ENCODE measurements at regions not wholly inside any gene's neighbourhood (a gene's known extent, or its start where the extent isn't known, plus 50 kb on each side); places are given as distances from the start of the nearest gene placed in this dataset.

DNA sequence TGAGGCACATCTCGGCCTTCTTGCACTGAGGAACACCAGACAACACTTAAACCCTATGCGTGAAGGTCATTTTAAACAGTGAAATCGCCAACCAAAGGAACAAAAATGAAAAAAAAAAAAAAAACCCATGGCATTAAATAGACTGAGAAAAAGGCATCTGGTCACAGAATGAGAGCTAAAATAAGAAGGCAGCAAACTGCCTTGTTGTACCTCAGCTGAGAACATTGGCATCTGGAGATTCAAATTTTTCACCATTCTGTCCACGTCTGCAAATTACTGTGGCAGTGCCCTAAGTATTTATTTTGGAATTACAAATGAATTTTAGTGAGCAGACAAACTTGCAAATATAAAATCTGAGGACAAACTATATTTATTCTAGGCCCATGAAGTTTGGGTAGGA is 82.6 kb upstream of the POU1F1 start:
- no peak overlapping the region for H3K27ac ChIP-seq (ENCODE audit: extremely low read depth, low read depth, low read length)
- no peaks in the 10 kb centered on the region for H3K9me3 ChIP-seq (ENCODE audit: control insufficient read depth, insufficient read depth, low read depth, low read length)
- POLR2A ChIA-PET: no interaction called here
- no peak overlapping the region for H3K4me3 ChIP-seq (ENCODE audit: low read depth, low read length)
- TF ChIP-seq ZNF473 (tag by site-specific recombination; IDR thresholded peaks at IDR 0.05): no peak
- no peak for TF ChIP-seq MYNN (tag by site-specific recombination; IDR thresholded peaks at IDR 0.05; ENCODE audit: borderline replicate concordance)
- TF ChIP-seq ZBTB1 (tag by site-specific recombination; IDR thresholded peaks at IDR 0.05): no peak
- TF ChIP-seq, protein P1, sequence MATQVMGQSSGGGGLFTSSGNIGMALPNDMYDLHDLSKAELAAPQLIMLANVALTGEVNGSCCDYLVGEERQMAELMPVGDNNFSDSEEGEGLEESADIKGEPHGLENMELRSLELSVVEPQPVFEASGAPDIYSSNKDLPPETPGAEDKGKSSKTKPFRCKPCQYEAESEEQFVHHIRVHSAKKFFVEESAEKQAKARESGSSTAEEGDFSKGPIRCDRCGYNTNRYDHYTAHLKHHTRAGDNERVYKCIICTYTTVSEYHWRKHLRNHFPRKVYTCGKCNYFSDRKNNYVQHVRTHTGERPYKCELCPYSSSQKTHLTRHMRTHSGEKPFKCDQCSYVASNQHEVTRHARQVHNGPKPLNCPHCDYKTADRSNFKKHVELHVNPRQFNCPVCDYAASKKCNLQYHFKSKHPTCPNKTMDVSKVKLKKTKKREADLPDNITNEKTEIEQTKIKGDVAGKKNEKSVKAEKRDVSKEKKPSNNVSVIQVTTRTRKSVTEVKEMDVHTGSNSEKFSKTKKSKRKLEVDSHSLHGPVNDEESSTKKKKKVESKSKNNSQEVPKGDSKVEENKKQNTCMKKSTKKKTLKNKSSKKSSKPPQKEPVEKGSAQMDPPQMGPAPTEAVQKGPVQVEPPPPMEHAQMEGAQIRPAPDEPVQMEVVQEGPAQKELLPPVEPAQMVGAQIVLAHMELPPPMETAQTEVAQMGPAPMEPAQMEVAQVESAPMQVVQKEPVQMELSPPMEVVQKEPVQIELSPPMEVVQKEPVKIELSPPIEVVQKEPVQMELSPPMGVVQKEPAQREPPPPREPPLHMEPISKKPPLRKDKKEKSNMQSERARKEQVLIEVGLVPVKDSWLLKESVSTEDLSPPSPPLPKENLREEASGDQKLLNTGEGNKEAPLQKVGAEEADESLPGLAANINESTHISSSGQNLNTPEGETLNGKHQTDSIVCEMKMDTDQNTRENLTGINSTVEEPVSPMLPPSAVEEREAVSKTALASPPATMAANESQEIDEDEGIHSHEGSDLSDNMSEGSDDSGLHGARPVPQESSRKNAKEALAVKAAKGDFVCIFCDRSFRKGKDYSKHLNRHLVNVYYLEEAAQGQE (tag by site-specific recombination; IDR thresholded peaks at IDR 0.05): no peak
- TF ChIP-seq MEIS1 (CRISPR knock-in tag; IDR thresholded peaks at IDR 0.05; ENCODE audit: borderline replicate concordance): no peak
- TF ChIP-seq, protein P2, sequence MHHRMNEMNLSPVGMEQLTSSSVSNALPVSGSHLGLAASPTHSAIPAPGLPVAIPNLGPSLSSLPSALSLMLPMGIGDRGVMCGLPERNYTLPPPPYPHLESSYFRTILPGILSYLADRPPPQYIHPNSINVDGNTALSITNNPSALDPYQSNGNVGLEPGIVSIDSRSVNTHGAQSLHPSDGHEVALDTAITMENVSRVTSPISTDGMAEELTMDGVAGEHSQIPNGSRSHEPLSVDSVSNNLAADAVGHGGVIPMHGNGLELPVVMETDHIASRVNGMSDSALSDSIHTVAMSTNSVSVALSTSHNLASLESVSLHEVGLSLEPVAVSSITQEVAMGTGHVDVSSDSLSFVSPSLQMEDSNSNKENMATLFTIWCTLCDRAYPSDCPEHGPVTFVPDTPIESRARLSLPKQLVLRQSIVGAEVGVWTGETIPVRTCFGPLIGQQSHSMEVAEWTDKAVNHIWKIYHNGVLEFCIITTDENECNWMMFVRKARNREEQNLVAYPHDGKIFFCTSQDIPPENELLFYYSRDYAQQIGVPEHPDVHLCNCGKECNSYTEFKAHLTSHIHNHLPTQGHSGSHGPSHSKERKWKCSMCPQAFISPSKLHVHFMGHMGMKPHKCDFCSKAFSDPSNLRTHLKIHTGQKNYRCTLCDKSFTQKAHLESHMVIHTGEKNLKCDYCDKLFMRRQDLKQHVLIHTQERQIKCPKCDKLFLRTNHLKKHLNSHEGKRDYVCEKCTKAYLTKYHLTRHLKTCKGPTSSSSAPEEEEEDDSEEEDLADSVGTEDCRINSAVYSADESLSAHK (tag by site-specific recombination; IDR thresholded peaks at IDR 0.05): no peak
- TF ChIP-seq ZNF121 (tag by site-specific recombination; IDR thresholded peaks at IDR 0.05): no peak
- no peak for TF ChIP-seq SETDB1 (IDR thresholded peaks at IDR 0.05; ENCODE audit: insufficient read length, low read length)
- TF ChIP-seq ZNF596 (tag by site-specific recombination; IDR thresholded peaks at IDR 0.05): no peak
- TF ChIP-seq ZFP37 (tag by site-specific recombination; IDR thresholded peaks at IDR 0.05): no peak
- no peak for TF ChIP-seq ZNF302 (tag by site-specific recombination; IDR thresholded peaks at IDR 0.05; ENCODE audit: low read depth)
- TF ChIP-seq ZNF76 (tag by site-specific recombination; IDR thresholded peaks at IDR 0.05; ENCODE audit: borderline replicate concordance, low read depth): no peak
- H3K36me3 ChIP-seq (ENCODE audit: control insufficient read depth in 2 of 2, insufficient read depth in 1 of 2, low read length in 2 of 2): no peaks in the 10 kb centered on the region
- CTCF ChIA-PET: interaction anchor here (1.3 kb wide), 1 partner anchor 9 kb away, joined by 5 read pairs; no protein-coding TSS in a partner anchor
- H3K4me1 ChIP-seq (ENCODE audit: control insufficient read depth, insufficient read depth, low read length): no peaks in the 10 kb centered on the region

DNA sequence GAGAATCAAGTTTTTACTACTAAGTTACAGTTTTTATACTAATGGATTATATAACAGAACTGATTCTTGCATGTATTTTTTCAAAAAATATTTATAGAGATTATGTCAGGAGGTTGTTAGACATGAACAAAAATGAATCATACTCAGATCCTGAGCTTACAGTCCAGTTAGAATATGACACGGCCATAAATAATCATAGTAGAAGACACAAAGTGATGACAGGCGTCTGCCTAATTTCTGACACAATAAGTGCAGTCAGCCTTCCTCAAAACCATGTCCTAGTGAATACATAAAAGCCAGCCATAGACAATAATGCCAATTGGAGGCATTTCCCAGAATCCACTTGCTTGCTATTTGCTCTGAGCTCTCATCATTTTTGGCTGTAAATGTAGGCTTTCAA is 81.7 kb upstream of the POU1F1 start:
- Histone ChIP-seq H3K4me1 (ENCODE audit: control insufficient read depth, insufficient read depth, low read length) (no peaks in the 10 kb centered on the region), H3K36me3 (ENCODE audit: control insufficient read depth in 2 of 2, insufficient read depth in 1 of 2, low read length in 2 of 2) (no peaks in the 10 kb centered on the region), H3K9me3 (ENCODE audit: control insufficient read depth, insufficient read depth, low read depth, low read length) (no peaks in the 10 kb centered on the region), H3K27ac (ENCODE audit: extremely low read depth, low read depth, low read length) (no peak overlapping the region), H3K4me3 (ENCODE audit: low read depth, low read length) (no peak overlapping the region)
- CTCF ChIA-PET: interaction anchor here (0.6 to 1.3 kb wide), 2 partner anchors 8 to 11 kb away, joined by 3 to 5 read pairs; no protein-coding TSS in a partner anchor
- TF ChIP-seq PATZ1 (tag by site-specific recombination; IDR thresholded peaks at IDR 0.05): no peak
- no peak for TF ChIP-seq ZFP37 (tag by site-specific recombination; IDR thresholded peaks at IDR 0.05)
- no peak for TF ChIP-seq GLIS2 (tag by site-specific recombination; IDR thresholded peaks at IDR 0.05)
- TF ChIP-seq, protein P3, sequence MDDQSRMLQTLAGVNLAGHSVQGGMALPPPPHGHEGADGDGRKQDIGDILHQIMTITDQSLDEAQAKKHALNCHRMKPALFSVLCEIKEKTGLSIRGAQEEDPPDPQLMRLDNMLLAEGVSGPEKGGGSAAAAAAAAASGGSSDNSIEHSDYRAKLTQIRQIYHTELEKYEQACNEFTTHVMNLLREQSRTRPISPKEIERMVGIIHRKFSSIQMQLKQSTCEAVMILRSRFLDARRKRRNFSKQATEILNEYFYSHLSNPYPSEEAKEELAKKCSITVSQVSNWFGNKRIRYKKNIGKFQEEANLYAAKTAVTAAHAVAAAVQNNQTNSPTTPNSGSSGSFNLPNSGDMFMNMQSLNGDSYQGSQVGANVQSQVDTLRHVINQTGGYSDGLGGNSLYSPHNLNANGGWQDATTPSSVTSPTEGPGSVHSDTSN (CRISPR knock-in tag; IDR thresholded peaks at IDR 0.05): no peak
- TF ChIP-seq, protein P4, sequence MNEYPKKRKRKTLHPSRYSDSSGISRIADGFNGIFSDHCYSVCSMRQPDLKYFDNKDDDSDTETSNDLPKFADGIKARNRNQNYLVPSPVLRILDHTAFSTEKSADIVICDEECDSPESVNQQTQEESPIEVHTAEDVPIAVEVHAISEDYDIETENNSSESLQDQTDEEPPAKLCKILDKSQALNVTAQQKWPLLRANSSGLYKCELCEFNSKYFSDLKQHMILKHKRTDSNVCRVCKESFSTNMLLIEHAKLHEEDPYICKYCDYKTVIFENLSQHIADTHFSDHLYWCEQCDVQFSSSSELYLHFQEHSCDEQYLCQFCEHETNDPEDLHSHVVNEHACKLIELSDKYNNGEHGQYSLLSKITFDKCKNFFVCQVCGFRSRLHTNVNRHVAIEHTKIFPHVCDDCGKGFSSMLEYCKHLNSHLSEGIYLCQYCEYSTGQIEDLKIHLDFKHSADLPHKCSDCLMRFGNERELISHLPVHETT (tag by site-specific recombination; IDR thresholded peaks at IDR 0.05): no peak
- TF ChIP-seq ZNF548 (tag by site-specific recombination; IDR thresholded peaks at IDR 0.05): no peak
- TF ChIP-seq ZNF112 (tag by site-specific recombination; IDR thresholded peaks at IDR 0.05): no peak
- TF ChIP-seq SP3 (tag by site-specific recombination; IDR thresholded peaks at IDR 0.05): no peak
- TF ChIP-seq ELK4 (IDR thresholded peaks at IDR 0.05; ENCODE audit: borderline replicate concordance, low read depth, low read length): no peak
- TF ChIP-seq ZNF449 (tag by site-specific recombination; IDR thresholded peaks at IDR 0.05): no peak
- POLR2A ChIA-PET: no interaction called here

All from HEK293 (cell line).